WI38 (cell line): ENCODE measurements at regions not wholly inside any gene's neighbourhood (a gene's known extent, or its start where the extent isn't known, plus 50 kb on each side); places are given as distances from the start of the nearest gene placed in this dataset.

Experiments used
- H3K4me3 ChIP-seq: 2 replicates; pipeline ENCODE4 v1.5.1; 2011; ENCODE audit warnings: low read depth, mild to moderate bottlenecking, control low read depth, low read length
- CTCF ChIP-seq: IDR thresholded peaks from 2 replicates; pipeline ENCODE4 v1.5.1; 2012; ENCODE audit warnings: low read depth, mild to moderate bottlenecking, control low read depth, low read length

- no peak for TF ChIP-seq CTCF
- H3K4me3 ChIP-seq = no peak overlapping the region
These were observed 439.8 kb downstream of the ADGRL2 start for GRCh38 chr1:82240571-82240970.

- TF ChIP-seq CTCF = no peak
These were observed 429.9 kb downstream of the ADGRL2 start for GRCh38 chr1:82230667-82231066.

GRCh38 chr1:82227306-82228095 lies 426.8 kb downstream of the ADGRL2 start:
- no peak for TF ChIP-seq CTCF
- no peak overlapping the region for H3K4me3 ChIP-seq

More at GRCh38 chr1:82230667-82231066, 429.9 kb downstream of the ADGRL2 start:
- H3K4me3 ChIP-seq = no peak overlapping the region

- H3K4me3 ChIP-seq = no peak overlapping the region
- no peak for TF ChIP-seq CTCF
These were observed 425.4 kb downstream of the ADGRL2 start for GRCh38 chr1:82226186-82226505.

- no peak overlapping the region for H3K4me3 ChIP-seq
- TF ChIP-seq CTCF = no peak
These were observed 424.9 kb downstream of the ADGRL2 start for GRCh38 chr1:82225421-82226185.

- TF ChIP-seq CTCF = no peak
- no peak overlapping the region for H3K4me3 ChIP-seq
These were observed 422.4 kb downstream of the ADGRL2 start for GRCh38 chr1:82223091-82223490.

- no peak overlapping the region for H3K4me3 ChIP-seq
- no peak for TF ChIP-seq CTCF
These were observed 421.0 kb downstream of the ADGRL2 start for GRCh38 chr1:82221721-82222120.
